ENCODE measurements at regions not wholly inside any gene's neighbourhood (a gene's known extent, or its start where the extent isn't known, plus 50 kb on each side); places are given as distances from the start of the nearest gene placed in this dataset.

- H3K27me3 Mint-ChIP-seq (ENCODE audit: unreplicated experiment) = peaks cover 1% of the 10 kb centered on the region
- no peak for DNase-seq
- no peak overlapping the region for H3K4me3 Mint-ChIP-seq (ENCODE audit: unreplicated experiment)
- peaks cover 2% of the 10 kb centered on the region for H3K4me1 Mint-ChIP-seq (ENCODE audit: low read depth, unreplicated experiment)
- TF ChIP-seq CTCF (IDR thresholded peaks at IDR 0.05; ENCODE audit: partially characterized antibody, unreplicated experiment) = no peak
- H3K9me3 Mint-ChIP-seq (ENCODE audit: unreplicated experiment) = peaks cover 2% of the 10 kb centered on the region
- H3K36me3 Mint-ChIP-seq (ENCODE audit: unreplicated experiment) = peaks cover 9% of the 10 kb centered on the region
- H3K27ac Mint-ChIP-seq (ENCODE audit: unreplicated experiment) = no peak overlapping the region
Observed at GRCh38 chr2:220163486-220163885, 536.1 kb downstream of the SLC4A3 start.

- Mint-ChIP-seq H3K4me3 (ENCODE audit: unreplicated experiment) (no peak overlapping the region), H3K27me3 (ENCODE audit: unreplicated experiment) (peaks cover 3% of the 10 kb centered on the region), H3K4me1 (ENCODE audit: low read depth, unreplicated experiment) (peaks cover 2% of the 10 kb centered on the region), H3K36me3 (ENCODE audit: unreplicated experiment) (peaks cover 9% of the 10 kb centered on the region), H3K9me3 (ENCODE audit: unreplicated experiment) (peaks cover 2% of the 10 kb centered on the region), H3K27ac (ENCODE audit: unreplicated experiment) (no peak overlapping the region)
- no peak for TF ChIP-seq CTCF (IDR thresholded peaks at IDR 0.05; ENCODE audit: partially characterized antibody, unreplicated experiment)
- DNase-seq = no peak
Observed at GRCh38 chr2:220165401-220165800, 538.0 kb downstream of the SLC4A3 start.

- Mint-ChIP-seq H3K27me3 (ENCODE audit: unreplicated experiment) (peaks cover 5% of the 10 kb centered on the region), H3K36me3 (ENCODE audit: unreplicated experiment) (no peaks in the 10 kb centered on the region), H3K9me3 (ENCODE audit: unreplicated experiment) (peaks cover 2% of the 10 kb centered on the region), H3K27ac (ENCODE audit: unreplicated experiment) (no peak overlapping the region), H3K4me3 (ENCODE audit: unreplicated experiment) (no peak overlapping the region), H3K4me1 (ENCODE audit: low read depth, unreplicated experiment) (peaks cover 2% of the 10 kb centered on the region)
- no peak for TF ChIP-seq CTCF (IDR thresholded peaks at IDR 0.05; ENCODE audit: partially characterized antibody, unreplicated experiment)
- no peak for DNase-seq
Observed at GRCh38 chr2:220166616-220167015, 539.2 kb downstream of the SLC4A3 start.

- no peak for TF ChIP-seq CTCF (IDR thresholded peaks at IDR 0.05; ENCODE audit: partially characterized antibody, unreplicated experiment)
- peaks cover 5% of the 10 kb centered on the region for H3K27me3 Mint-ChIP-seq (ENCODE audit: unreplicated experiment)
- H3K9me3 Mint-ChIP-seq (ENCODE audit: unreplicated experiment) = peaks cover 2% of the 10 kb centered on the region
- no peak overlapping the region for H3K4me3 Mint-ChIP-seq (ENCODE audit: unreplicated experiment)
- no peak for DNase-seq
- no peaks in the 10 kb centered on the region for H3K36me3 Mint-ChIP-seq (ENCODE audit: unreplicated experiment)
- H3K27ac Mint-ChIP-seq (ENCODE audit: unreplicated experiment) = no peak overlapping the region
- peaks cover 2% of the 10 kb centered on the region for H3K4me1 Mint-ChIP-seq (ENCODE audit: low read depth, unreplicated experiment)
Observed at GRCh38 chr2:220167956-220168355, 540.5 kb downstream of the SLC4A3 start.

- Mint-ChIP-seq H3K9me3 (ENCODE audit: unreplicated experiment) (peaks cover 4% of the 10 kb centered on the region), H3K4me3 (ENCODE audit: unreplicated experiment) (no peak overlapping the region), H3K27me3 (ENCODE audit: unreplicated experiment) (peaks cover 7% of the 10 kb centered on the region), H3K36me3 (ENCODE audit: unreplicated experiment) (no peaks in the 10 kb centered on the region), H3K27ac (ENCODE audit: unreplicated experiment) (no peak overlapping the region), H3K4me1 (ENCODE audit: low read depth, unreplicated experiment) (peaks cover 2% of the 10 kb centered on the region)
- DNase-seq = no peak
- no peak for TF ChIP-seq CTCF (IDR thresholded peaks at IDR 0.05; ENCODE audit: partially characterized antibody, unreplicated experiment)
Observed at GRCh38 chr2:220168891-220169546, 541.6 kb downstream of the SLC4A3 start.
